Daoy (cell line): ENCODE measurements at regions not wholly inside any gene's neighbourhood (a gene's known extent, or its start where the extent isn't known, plus 50 kb on each side); places are given as distances from the start of the nearest gene placed in this dataset.
A peak's percentile ranks its signal among the peaks of the same experiment; 100 is the strongest.

Source experiments
- DNase-seq: peaks from one replicate; pipeline ENCODE4 v3.0.0-alpha.2; 2015; ENCODE audit warnings: low read depth

GRCh38 chr1:220982686-220983085 lies 103.4 kb downstream of the HLX start:
- peak; percentile 3 for DNase-seq

GRCh38 chr1:220983877-220984635 lies 104.8 kb downstream of the HLX start:
- DNase-seq: peak; percentile 22

GRCh38 chr1:220990427-220991339 lies 111.4 kb downstream of the HLX start:
- DNase-seq: peak; percentile 23

GRCh38 chr1:220991506-220991905 lies 112.3 kb downstream of the HLX start:
- no peak for DNase-seq

GRCh38 chr1:220991959-220992704 lies 112.9 kb downstream of the HLX start:
- DNase-seq: no peak

- no peak for DNase-seq
These were observed 113.4 kb downstream of the HLX start for GRCh38 chr1:220992705-220993052.

GRCh38 chr1:220994671-220995070 lies 115.4 kb downstream of the HLX start:
- no peak for DNase-seq

- DNase-seq: no peak
These were observed 118.5 kb downstream of the HLX start for GRCh38 chr1:220997791-220998190.

- no peak for DNase-seq
These were observed 120.9 kb downstream of the HLX start for GRCh38 chr1:220999872-221000863.

- DNase-seq: no peak
These were observed 121.9 kb downstream of the HLX start for GRCh38 chr1:221001167-221001566.

- no peak for DNase-seq
These were observed 123.4 kb downstream of the HLX start for GRCh38 chr1:221002601-221003000.

GRCh38 chr1:221011145-221011544 lies 131.9 kb downstream of the HLX start:
- no peak for DNase-seq

GRCh38 chr1:221012120-221012519 lies 132.9 kb downstream of the HLX start:
- no peak for DNase-seq

GRCh38 chr1:221013691-221014660 lies 134.7 kb downstream of the HLX start:
- no peak for DNase-seq

- no peak for DNase-seq
These were observed 136.0 kb downstream of the HLX start for GRCh38 chr1:221015159-221015790.

- DNase-seq: no peak
These were observed 137.5 kb downstream of the HLX start for GRCh38 chr1:221016751-221017150.

GRCh38 chr1:221018414-221018813 lies 139.2 kb downstream of the HLX start:
- no peak for DNase-seq

- DNase-seq: no peak
These were observed 143.1 kb downstream of the HLX start for GRCh38 chr1:221022331-221022730.

GRCh38 chr1:221023482-221023881 lies 144.2 kb downstream of the HLX start:
- no peak for DNase-seq
